ENCODE measurements at regions not wholly inside any gene's neighbourhood (a gene's known extent, or its start where the extent isn't known, plus 50 kb on each side); places are given as distances from the start of the nearest gene placed in this dataset.

- TF ChIP-seq ZMAT4 (CRISPR knock-in tag; IDR thresholded peaks at IDR 0.05) (no peak), AFF4 (CRISPR knock-in tag; IDR thresholded peaks at IDR 0.05; ENCODE audit: borderline replicate concordance) (no peak), ZSCAN18 (CRISPR knock-in tag; IDR thresholded peaks at IDR 0.05) (no peak), ZNF416 (CRISPR knock-in tag; IDR thresholded peaks at IDR 0.05) (no peak), ETV6 (CRISPR knock-in tag; IDR thresholded peaks at IDR 0.05) (no peak), ATF3 (CRISPR knock-in tag; conservative IDR thresholded peaks at IDR 0.05) (no peak), ATF6 (CRISPR knock-in tag; IDR thresholded peaks at IDR 0.05) (no peak)
- Mint-ChIP-seq H3K27ac (no peak overlapping the region), H3K4me1 (no peaks in the 10 kb centered on the region), H3K4me3 (no peak overlapping the region), H3K36me3 (no peaks in the 10 kb centered on the region), H3K9me3 (peaks cover 3% of the 10 kb centered on the region; the same call in 1 of the 2 replicates), H3K27me3 (ENCODE audit: low read depth) (no peaks in the 10 kb centered on the region)
- CTCF ChIA-PET = no interaction called here
- POLR2A ChIA-PET = no interaction called here
- DNase-seq (ENCODE audit: low spot score) (no peak), ATAC-seq (no peak)
Observed at GRCh38 chr14:58801086-58801485, 163.3 kb downstream of the DACT1 start.

- Mint-ChIP-seq H3K36me3 (no peaks in the 10 kb centered on the region), H3K4me1 (no peaks in the 10 kb centered on the region), H3K27ac (no peak overlapping the region), H3K9me3 (peaks cover 3% of the 10 kb centered on the region; the same call in 1 of the 2 replicates), H3K27me3 (ENCODE audit: low read depth) (no peaks in the 10 kb centered on the region), H3K4me3 (no peak overlapping the region)
- ChIA-PET CTCF (no interaction called here), POLR2A (no interaction called here)
- ATAC-seq (no peak), DNase-seq (ENCODE audit: low spot score) (no peak)
- TF ChIP-seq HMGA2 (CRISPR knock-in tag; IDR thresholded peaks at IDR 0.05) (no peak), ZNF423 (CRISPR knock-in tag; IDR thresholded peaks at IDR 0.05) (no peak), CBFB (CRISPR knock-in tag; IDR thresholded peaks at IDR 0.05; ENCODE audit: low read depth) (no peak), STAT6 (CRISPR knock-in tag; conservative IDR thresholded peaks at IDR 0.05; ENCODE audit: low read depth) (no peak), USF1 (CRISPR knock-in tag; IDR thresholded peaks at IDR 0.05) (no peak), ARID4B (CRISPR knock-in tag; IDR thresholded peaks at IDR 0.05; ENCODE audit: borderline replicate concordance) (no peak), E2F4 (CRISPR knock-in tag; IDR thresholded peaks at IDR 0.05; ENCODE audit: borderline replicate concordance, low read depth) (no peak)
Observed at GRCh38 chr14:58805057-58805456, 167.3 kb downstream of the DACT1 start.
